A172 (cell line): ENCODE measurements at regions not wholly inside any gene's neighbourhood (a gene's known extent, or its start where the extent isn't known, plus 50 kb on each side); places are given as distances from the start of the nearest gene placed in this dataset.
A peak's percentile ranks its signal among the peaks of the same experiment; 100 is the strongest.
"Not testable (repeated sequence)": the region's sequence is repeated elsewhere in the genome, so short reads cannot be mapped to it uniquely, and the experiment has no call there.

Experiments used
- DNase-seq: peaks from one replicate; pipeline ENCODE4 v3.0.0-alpha.2; 2015; ENCODE audit warnings: low spot score

DNA sequence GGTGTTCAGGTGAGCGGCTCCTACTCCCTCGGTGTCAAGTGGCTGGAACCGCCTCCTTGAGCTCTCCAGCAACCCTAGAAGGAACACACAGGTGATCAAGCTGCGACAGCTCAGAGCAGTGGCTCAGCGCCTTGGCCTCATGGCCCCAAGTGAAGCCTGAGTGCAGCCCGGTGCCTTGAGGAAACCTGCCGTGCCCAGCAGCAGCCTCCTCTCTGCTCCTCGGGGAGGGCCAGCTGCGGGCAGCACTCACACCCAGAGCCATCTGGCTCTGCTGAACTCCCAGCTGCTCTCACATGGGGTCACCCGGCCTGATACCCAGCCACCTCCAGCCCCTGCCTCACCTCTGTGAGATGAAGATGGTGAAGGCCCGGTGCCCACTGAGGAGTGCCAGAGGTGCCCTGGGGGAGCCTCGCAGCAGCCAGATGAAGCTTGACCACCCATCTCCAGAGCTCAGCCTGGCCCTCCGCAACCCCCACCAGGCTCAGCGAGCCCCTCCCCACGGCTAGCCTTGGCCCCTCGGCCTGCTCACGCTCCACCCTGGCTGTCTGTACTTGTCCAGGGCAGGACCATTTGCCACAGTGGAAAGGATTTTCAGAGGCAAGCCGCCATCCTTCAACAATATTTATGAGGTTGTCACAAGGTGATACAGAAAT, 70.6 kb upstream of the RAB6C start:
- DNase-seq: no peak

- DNase-seq: no peak
Observed at GRCh38 chr2:129909651-129910418, 69.6 kb upstream of the RAB6C start.

DNA sequence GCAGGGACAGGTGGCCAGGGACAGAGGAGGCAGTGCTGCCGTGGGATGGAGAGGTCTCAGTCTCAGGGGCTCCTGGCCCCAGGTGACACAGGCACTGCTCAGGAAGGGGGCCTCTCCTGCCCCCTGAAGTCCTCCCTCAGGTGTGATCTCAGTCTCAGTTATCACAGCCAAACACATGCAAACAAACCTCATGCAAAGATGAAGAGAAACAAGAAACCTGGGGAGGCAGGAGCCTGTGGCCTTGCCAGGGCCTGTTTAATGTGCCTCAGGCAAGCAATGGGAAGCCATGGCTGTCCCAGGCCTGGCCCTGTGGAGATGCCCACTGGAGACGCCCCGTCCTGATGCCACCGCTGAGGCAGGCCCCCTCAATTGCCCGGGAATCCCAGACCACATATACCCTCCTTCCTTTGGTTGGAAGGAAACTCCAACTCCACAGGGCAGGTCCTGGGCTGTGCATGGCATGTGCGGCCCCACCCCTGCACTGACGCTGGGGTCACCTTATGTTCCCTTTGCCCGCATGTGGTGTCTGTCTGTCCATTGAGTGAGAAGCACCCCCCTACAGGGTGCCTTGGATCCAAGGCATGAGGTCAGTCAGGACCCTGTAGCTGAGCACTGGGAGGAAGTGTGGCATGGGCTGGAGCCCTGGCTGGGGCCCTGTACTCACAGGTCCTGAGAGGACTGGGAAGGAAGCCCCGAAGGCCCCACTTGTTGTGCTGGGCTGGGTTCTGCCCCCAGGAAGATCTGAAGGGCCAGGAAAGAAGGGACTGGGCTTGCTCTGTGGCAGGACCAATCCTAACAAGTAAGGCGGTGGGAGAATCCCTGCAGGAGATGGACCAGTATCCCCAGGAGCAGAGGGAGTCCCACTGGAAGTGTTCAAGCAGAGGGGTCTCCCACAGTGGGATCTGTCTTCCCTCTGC, 68.8 kb upstream of the RAB6C start:
- no peak for DNase-seq

- no peak for DNase-seq
Observed at GRCh38 chr2:129911363-129912065, 68.0 kb upstream of the RAB6C start.

- DNase-seq: no peak
Observed at GRCh38 chr2:129912066-129912820, 67.2 kb upstream of the RAB6C start.

DNA sequence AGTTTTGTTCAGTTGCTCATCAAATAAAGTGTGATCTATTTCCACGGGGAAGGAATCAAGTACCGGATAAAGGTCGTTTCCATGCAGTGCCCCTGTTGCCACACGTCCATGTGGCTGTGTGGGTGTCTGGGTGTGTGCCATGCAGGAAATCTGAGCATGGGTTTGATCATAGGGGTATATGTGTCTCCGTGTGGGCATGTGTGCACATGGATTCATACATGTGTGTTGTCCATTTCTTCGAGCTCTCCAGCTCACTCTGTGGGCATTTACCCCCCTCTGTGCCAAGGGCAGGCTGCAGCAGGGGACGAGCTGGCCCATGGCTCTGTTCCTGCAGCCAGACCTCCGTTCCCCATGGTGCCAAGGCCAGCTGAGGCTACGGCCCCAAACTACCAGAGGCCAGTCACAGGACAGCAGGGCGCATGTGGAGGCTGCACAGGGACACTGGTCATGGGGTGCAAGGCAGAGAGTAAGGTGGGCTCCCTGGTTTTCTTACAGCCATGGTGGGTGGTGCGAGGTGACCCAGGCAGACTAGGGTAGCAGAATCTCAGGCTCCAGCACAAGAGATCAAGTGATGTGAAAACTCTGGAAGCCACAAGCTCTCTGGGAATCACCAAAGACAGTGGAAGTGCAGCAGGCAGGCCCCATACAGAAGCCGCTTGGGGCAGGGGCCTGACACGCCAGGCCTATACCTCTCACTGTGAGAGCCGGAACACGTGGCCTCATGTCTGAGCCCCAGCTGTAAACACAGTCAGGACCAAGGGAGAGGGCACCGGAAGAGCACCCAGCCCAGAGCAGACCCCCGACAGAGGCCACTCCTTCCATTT, 66.4 kb upstream of the RAB6C start:
- DNase-seq: no peak

- DNase-seq: no peak
Observed at GRCh38 chr2:129913695-129914495, 65.6 kb upstream of the RAB6C start.

DNA sequence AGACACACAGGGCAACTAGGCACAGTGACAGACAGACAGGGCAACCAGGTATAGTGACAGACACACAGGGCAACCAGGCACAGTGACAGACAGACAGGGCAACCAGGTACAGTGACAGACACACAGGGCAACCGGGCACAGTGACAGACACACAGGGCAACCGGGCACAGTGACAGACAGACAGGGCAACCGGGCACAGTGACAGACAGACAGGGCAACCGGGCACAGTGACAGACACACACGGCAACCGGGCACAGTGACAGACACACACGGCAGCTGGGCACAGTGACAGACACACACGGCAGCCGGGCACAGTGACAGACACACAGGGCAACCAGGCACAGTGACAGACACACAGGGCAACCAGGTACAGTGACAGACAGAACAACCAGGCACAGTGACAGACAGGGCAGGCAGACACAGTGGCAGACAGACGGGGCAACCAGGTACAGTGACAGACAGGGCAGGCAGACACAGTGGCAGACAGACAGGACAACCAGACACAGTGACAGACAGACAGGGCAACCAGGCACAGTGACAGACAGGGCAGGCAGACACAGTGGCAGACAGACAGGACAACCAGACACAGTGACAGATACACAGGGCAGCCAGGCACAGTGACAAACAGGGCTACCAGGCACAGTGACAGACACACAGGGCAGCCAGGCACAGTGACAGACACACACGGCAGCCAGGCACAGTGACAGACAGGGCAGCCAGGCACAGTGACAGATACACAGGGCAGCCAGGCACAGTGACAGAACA, 64.7 kb upstream of the RAB6C start:
- no peak for DNase-seq

DNA sequence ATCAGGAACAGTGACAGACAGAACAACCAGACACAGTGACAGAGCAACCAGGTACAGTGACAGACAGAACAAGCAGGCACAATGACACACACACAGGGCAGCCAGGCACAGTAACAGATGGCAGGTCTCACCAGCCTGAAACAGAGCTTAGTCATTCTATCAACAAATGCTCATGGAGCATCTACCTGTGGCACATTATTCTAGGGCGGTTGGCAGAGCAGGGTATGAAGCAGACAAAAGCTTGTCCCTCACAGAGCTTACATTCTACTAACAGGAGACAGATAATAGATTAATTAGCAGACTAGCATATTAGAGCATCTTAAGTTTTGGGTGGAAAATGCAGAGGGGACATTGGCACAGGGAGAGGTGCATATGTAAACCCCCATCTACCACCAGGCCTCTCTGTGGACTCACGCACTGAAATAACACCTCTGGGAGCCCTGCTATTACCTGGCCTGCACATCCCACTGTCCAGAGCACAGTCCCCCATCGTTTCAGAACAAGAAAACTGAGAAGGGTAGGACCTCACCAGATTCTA, 64.1 kb upstream of the RAB6C start:
- DNase-seq: no peak

- no peak for DNase-seq
Observed at GRCh38 chr2:129918604-129919003, 60.9 kb upstream of the RAB6C start.

GRCh38 chr2:129922571-129923264, 56.7 kb upstream of the RAB6C start:
- DNase-seq: no peak

- peak; percentile 26 for DNase-seq
Observed at GRCh38 chr2:129923265-129924091, 56.0 kb upstream of the RAB6C start.

DNA sequence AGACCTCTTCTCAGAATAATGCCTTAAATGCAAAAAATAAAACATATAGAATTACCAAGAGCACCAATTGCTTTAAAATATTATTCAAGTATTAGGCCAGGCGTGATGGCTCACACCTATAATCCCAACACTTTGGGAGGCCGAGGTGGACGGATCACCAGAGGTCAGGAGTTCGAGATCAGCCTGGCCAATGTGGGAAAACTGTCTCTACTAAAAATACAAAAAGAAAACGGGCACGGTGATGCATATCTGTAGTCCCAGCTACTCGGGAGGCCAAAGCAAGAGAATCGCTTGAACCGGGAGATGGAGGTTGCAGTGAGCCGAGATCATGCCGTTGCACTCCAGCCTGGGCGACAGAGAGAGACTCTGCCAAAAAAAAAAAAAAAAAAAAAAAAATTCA, 55.4 kb upstream of the RAB6C start:
- not testable (repeated sequence) for DNase-seq

- no peak for DNase-seq
Observed at GRCh38 chr2:129925381-129925780, 54.1 kb upstream of the RAB6C start.

DNA sequence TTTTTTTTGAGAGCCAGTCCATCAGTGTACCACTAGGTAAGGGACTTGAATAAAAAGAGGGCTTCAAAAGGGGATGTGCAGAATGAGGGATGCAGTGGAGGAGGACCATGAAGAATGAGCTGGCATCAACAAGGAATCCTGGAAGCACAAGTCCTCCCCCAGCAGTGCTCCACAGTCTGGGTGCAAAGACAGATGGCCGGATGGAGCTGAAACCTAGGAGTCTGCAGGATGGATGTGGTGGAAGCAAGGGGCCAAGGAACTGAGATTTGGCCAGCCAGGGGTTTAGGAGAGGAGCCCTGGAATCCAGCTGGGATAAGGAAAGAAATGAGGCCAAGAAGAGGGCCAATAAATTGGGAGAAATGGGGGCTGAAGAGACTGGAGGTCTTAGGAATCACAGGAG, 51.8 kb upstream of the RAB6C start:
- DNase-seq: no peak
